ENCODE measurements at regions not wholly inside any gene's neighbourhood (a gene's known extent, or its start where the extent isn't known, plus 50 kb on each side); places are given as distances from the start of the nearest gene placed in this dataset.
"Not testable (repeated sequence)": the region's sequence is repeated elsewhere in the genome, so short reads cannot be mapped to it uniquely, and the experiment has no call there.

GRCh38 chrX:34335376-34335775 lies 203.3 kb upstream of the FAM47A start:
- TF ChIP-seq CTCF, POLR2A (IDR thresholded peaks at IDR 0.05): not testable (repeated sequence)

Data from Peyer's patch (tissue), 4 donors.